Large intestine (tissue), 3 donors: ENCODE measurements at regions not wholly inside any gene's neighbourhood (a gene's known extent, or its start where the extent isn't known, plus 50 kb on each side); places are given as distances from the start of the nearest gene placed in this dataset.

Source experiments
- DNase-seq, 2 donors: peaks; one replicate each; pipeline versions ENCODE4 v3.0.0 to v3.0.0-alpha.2; 2013
- H3K27ac ChIP-seq: one replicate; pipeline ENCODE4 v1.5.1; 2013; ENCODE audit warnings: low read length
- H3K27me3 ChIP-seq: 2 replicates; pipeline ENCODE4 v1.6.1; 2013; ENCODE audit warnings: low read length; ENCODE audit not compliant: control insufficient read depth, insufficient read depth
- H3K36me3 ChIP-seq: 2 replicates; pipeline ENCODE4 v1.6.1; 2013; ENCODE audit warnings: low read length; ENCODE audit not compliant: control insufficient read depth, insufficient read depth
- H3K4me1 ChIP-seq: one replicate; pipeline ENCODE4 v1.6.1; 2013; ENCODE audit warnings: low read length; ENCODE audit not compliant: control insufficient read depth, insufficient read depth
- H3K4me3 ChIP-seq: one replicate; pipeline ENCODE4 v1.5.1; 2013; ENCODE audit warnings: low read length
- H3K9me3 ChIP-seq: one replicate; pipeline ENCODE4 v1.6.1; 2013; ENCODE audit warnings: mild to moderate bottlenecking, low read depth, low read length, moderate library complexity; ENCODE audit not compliant: control insufficient read depth
- WGBS: methylation state at CpG from one replicate; pipeline ENCODE4 v1.1.5; 2013; ENCODE audit warnings: low lambda C conversion rate; ENCODE audit not compliant: insufficient coverage; 5-methylcytosine and 5-hydroxymethylcytosine counted together

GRCh38 chr10:28172223-28172610 lies 130.6 kb downstream of the MPP7 start:
- WGBS = 95% methylated on average over 3 of the region's 8 CpGs
- H3K4me1 ChIP-seq = no peaks in the 10 kb centered on the region
- DNase-seq = no peak
- no peaks in the 10 kb centered on the region for H3K36me3 ChIP-seq
- H3K9me3 ChIP-seq = no peaks in the 10 kb centered on the region
- H3K27ac ChIP-seq = no peak overlapping the region
- no peak overlapping the region for H3K4me3 ChIP-seq
- H3K27me3 ChIP-seq = no peaks in the 10 kb centered on the region

GRCh38 chr10:28171468-28172222 lies 131.2 kb downstream of the MPP7 start:
- Histone ChIP-seq H3K4me3 (no peak overlapping the region), H3K36me3 (no peaks in the 10 kb centered on the region), H3K27ac (no peak overlapping the region), H3K27me3 (no peaks in the 10 kb centered on the region), H3K4me1 (no peaks in the 10 kb centered on the region), H3K9me3 (no peaks in the 10 kb centered on the region)
- WGBS = 40% methylated on average over 1 of the region's 9 CpGs
- peak in 1 of 2 donors; percentile 4 for DNase-seq

GRCh38 chr10:28169525-28169924 lies 133.3 kb downstream of the MPP7 start:
- DNase-seq = no peak
- H3K36me3 ChIP-seq = no peaks in the 10 kb centered on the region
- no peaks in the 10 kb centered on the region for H3K4me1 ChIP-seq
- 67% methylated on average over 1 of the region's 2 CpGs for WGBS
- H3K27ac ChIP-seq = no peak overlapping the region
- no peak overlapping the region for H3K4me3 ChIP-seq
- no peaks in the 10 kb centered on the region for H3K9me3 ChIP-seq
- H3K27me3 ChIP-seq = no peaks in the 10 kb centered on the region

GRCh38 chr10:28160866-28161405 lies 141.9 kb downstream of the MPP7 start:
- 74% methylated on average over 2 of the region's 6 CpGs for WGBS
- H3K36me3 ChIP-seq = no peaks in the 10 kb centered on the region

GRCh38 chr10:28157379-28157778 lies 145.5 kb downstream of the MPP7 start:
- H3K27me3 ChIP-seq = no peaks in the 10 kb centered on the region
- H3K9me3 ChIP-seq = no peaks in the 10 kb centered on the region
- H3K27ac ChIP-seq = no peak overlapping the region
- H3K4me1 ChIP-seq = no peaks in the 10 kb centered on the region
- no peak for DNase-seq
- H3K36me3 ChIP-seq = no peaks in the 10 kb centered on the region
- H3K4me3 ChIP-seq = no peak overlapping the region

More at GRCh38 chr10:28160866-28161405, 141.9 kb downstream of the MPP7 start:
- Histone ChIP-seq H3K27ac (no peak overlapping the region), H3K4me1 (no peaks in the 10 kb centered on the region), H3K4me3 (no peak overlapping the region), H3K9me3 (no peaks in the 10 kb centered on the region), H3K27me3 (no peaks in the 10 kb centered on the region)
- no peak for DNase-seq

- no peaks in the 10 kb centered on the region for H3K27me3 ChIP-seq
- H3K9me3 ChIP-seq = no peaks in the 10 kb centered on the region
- no peak for DNase-seq
- no peaks in the 10 kb centered on the region for H3K36me3 ChIP-seq
- H3K27ac ChIP-seq = no peak overlapping the region
- H3K4me1 ChIP-seq = no peaks in the 10 kb centered on the region
- no CpG with 5 or more reads among the region's 1 CpG for WGBS
- H3K4me3 ChIP-seq = no peak overlapping the region
Measured at GRCh38 chr10:28155726-28156125, 147.1 kb downstream of the MPP7 start.

- H3K9me3 ChIP-seq = no peaks in the 10 kb centered on the region
- no peaks in the 10 kb centered on the region for H3K4me1 ChIP-seq
- no peak for DNase-seq
- no peaks in the 10 kb centered on the region for H3K36me3 ChIP-seq
- no peaks in the 10 kb centered on the region for H3K27me3 ChIP-seq
- H3K4me3 ChIP-seq = no peak overlapping the region
- no peak overlapping the region for H3K27ac ChIP-seq
- no CpG with 5 or more reads among the region's 3 CpGs for WGBS
Measured at GRCh38 chr10:28151636-28152035, 151.2 kb downstream of the MPP7 start.

- no peaks in the 10 kb centered on the region for H3K27me3 ChIP-seq
- DNase-seq = no peak
- no peaks in the 10 kb centered on the region for H3K36me3 ChIP-seq
- H3K9me3 ChIP-seq = no peaks in the 10 kb centered on the region
- no peak overlapping the region for H3K27ac ChIP-seq
- H3K4me3 ChIP-seq = no peak overlapping the region
- no peaks in the 10 kb centered on the region for H3K4me1 ChIP-seq
- WGBS = no CpG with 5 or more reads among the region's 7 CpGs
Measured at GRCh38 chr10:28149746-28150145, 150.9 kb upstream of the ODAD2 start.

- Histone ChIP-seq H3K27me3 (no peaks in the 10 kb centered on the region), H3K27ac (no peak overlapping the region), H3K9me3 (no peaks in the 10 kb centered on the region), H3K36me3 (no peaks in the 10 kb centered on the region), H3K4me1 (no peaks in the 10 kb centered on the region), H3K4me3 (no peak overlapping the region)
- no peak for DNase-seq
- WGBS = no CpG with 5 or more reads among the region's 4 CpGs
Measured at GRCh38 chr10:28147706-28148105, 148.8 kb upstream of the ODAD2 start.

- no peak for DNase-seq
- Histone ChIP-seq H3K27ac (no peak overlapping the region), H3K36me3 (no peaks in the 10 kb centered on the region), H3K4me1 (no peaks in the 10 kb centered on the region), H3K27me3 (no peaks in the 10 kb centered on the region), H3K9me3 (peaks cover 6% of the 10 kb centered on the region), H3K4me3 (no peak overlapping the region)
- 100% methylated on average over 1 of the region's 2 CpGs for WGBS
Measured at GRCh38 chr10:28139138-28139537, 140.3 kb upstream of the ODAD2 start.
